HL-60 (cell line): ENCODE measurements at regions not wholly inside any gene's neighbourhood (a gene's known extent, or its start where the extent isn't known, plus 50 kb on each side); places are given as distances from the start of the nearest gene placed in this dataset.

Source experiments
- CTCF ChIP-seq: IDR thresholded peaks from one replicate; pipeline ENCODE4 v1.5.1; 2011; ENCODE audit warnings: low read length, control low read depth, inconsistent platforms; ENCODE audit not compliant: insufficient read depth
- GABPA ChIP-seq: IDR thresholded peaks from 2 replicates; pipeline ENCODE4 v1.6.1; 2012; ENCODE audit warnings: low read depth
- POLR2AphosphoS5 ChIP-seq: IDR thresholded peaks from 2 replicates; pipeline ENCODE4 v1.6.1; 2012; ENCODE audit warnings: low read depth
- TF ChIP-seq, protein P1 (sequence below): IDR thresholded peaks from 2 replicates; pipeline ENCODE4 v1.6.1; 2012; ENCODE audit warnings: low read depth; ENCODE audit not compliant: insufficient replicate concordance

DNA sequence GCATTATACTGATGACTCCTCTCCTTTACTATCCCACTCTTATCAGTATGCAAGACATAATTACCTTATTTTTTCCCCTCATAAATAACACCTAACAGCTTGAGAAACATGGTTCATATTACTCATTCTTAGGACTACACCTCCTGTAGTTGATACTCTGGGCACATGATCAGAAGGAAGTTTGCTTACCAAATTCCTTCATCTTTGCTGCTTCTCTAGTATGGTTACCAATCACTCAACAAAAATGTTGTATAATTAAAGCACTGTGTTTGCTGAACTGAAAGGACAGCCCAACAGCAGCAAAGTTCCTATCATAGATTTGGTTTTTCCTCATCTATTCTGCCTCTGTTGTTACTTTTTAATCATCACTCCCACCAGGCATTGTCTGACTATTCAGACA lies 586.3 kb downstream of the LRRIQ3 start:
- TF ChIP-seq POLR2AphosphoS5: no peak
- TF ChIP-seq CTCF: no peak
- TF ChIP-seq, protein P1, sequence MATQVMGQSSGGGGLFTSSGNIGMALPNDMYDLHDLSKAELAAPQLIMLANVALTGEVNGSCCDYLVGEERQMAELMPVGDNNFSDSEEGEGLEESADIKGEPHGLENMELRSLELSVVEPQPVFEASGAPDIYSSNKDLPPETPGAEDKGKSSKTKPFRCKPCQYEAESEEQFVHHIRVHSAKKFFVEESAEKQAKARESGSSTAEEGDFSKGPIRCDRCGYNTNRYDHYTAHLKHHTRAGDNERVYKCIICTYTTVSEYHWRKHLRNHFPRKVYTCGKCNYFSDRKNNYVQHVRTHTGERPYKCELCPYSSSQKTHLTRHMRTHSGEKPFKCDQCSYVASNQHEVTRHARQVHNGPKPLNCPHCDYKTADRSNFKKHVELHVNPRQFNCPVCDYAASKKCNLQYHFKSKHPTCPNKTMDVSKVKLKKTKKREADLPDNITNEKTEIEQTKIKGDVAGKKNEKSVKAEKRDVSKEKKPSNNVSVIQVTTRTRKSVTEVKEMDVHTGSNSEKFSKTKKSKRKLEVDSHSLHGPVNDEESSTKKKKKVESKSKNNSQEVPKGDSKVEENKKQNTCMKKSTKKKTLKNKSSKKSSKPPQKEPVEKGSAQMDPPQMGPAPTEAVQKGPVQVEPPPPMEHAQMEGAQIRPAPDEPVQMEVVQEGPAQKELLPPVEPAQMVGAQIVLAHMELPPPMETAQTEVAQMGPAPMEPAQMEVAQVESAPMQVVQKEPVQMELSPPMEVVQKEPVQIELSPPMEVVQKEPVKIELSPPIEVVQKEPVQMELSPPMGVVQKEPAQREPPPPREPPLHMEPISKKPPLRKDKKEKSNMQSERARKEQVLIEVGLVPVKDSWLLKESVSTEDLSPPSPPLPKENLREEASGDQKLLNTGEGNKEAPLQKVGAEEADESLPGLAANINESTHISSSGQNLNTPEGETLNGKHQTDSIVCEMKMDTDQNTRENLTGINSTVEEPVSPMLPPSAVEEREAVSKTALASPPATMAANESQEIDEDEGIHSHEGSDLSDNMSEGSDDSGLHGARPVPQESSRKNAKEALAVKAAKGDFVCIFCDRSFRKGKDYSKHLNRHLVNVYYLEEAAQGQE: no peak
- no peak for TF ChIP-seq GABPA
